ENCODE measurements at regions not wholly inside any gene's neighbourhood (a gene's known extent, or its start where the extent isn't known, plus 50 kb on each side); places are given as distances from the start of the nearest gene placed in this dataset.

- no peak for DNase-seq
Observed at GRCh38 chr21:23247334-23247733, 2249.1 kb downstream of the NCAM2 start.

GRCh38 chr21:23245255-23245654, 2247.0 kb downstream of the NCAM2 start:
- no peak for DNase-seq

GRCh38 chr21:23223882-23224281, 2225.7 kb downstream of the NCAM2 start:
- DNase-seq = no peak

GRCh38 chr21:23218667-23219066, 2220.5 kb downstream of the NCAM2 start:
- no peak for DNase-seq

GRCh38 chr21:23217597-23217996, 2219.4 kb downstream of the NCAM2 start:
- no peak for DNase-seq

- DNase-seq = no peak
Observed at GRCh38 chr21:23215261-23215660, 2217.1 kb downstream of the NCAM2 start.
